DND-41 (cell line): ENCODE measurements at regions not wholly inside any gene's neighbourhood (a gene's known extent, or its start where the extent isn't known, plus 50 kb on each side); places are given as distances from the start of the nearest gene placed in this dataset.
"Not testable (repeated sequence)": the region's sequence is repeated elsewhere in the genome, so short reads cannot be mapped to it uniquely, and the experiment has no call there.

Experiments used
- ATAC-seq: fragments of 200-7000 bp; cut with Tn5 transposase; 3 replicates; pipeline ENCODE4 v1.9.1; 2021; ENCODE audit warnings: low read depth; ENCODE audit not compliant: insufficient read depth
- DNase-seq: peaks from one replicate; pipeline ENCODE4 v3.0.0-alpha.2; 2020
- H2AFZ ChIP-seq: 2 replicates; pipeline ENCODE4 v1.6.0; 2012; ENCODE audit warnings: low read depth, low read length
- H3K27ac ChIP-seq: 2 replicates; pipeline ENCODE4 v1.5.1; 2012; ENCODE audit warnings: low read length, inconsistent platforms
- H3K27me3 ChIP-seq: fragments of 200-600 bp; sonication (generic); 2 replicates; pipeline ENCODE4 v1.6.0; 2012; ENCODE audit warnings: low read length, mild to moderate bottlenecking, inconsistent platforms; ENCODE audit not compliant: insufficient read depth, poor library complexity
- H3K36me3 ChIP-seq: 2 replicates; pipeline ENCODE4 v1.5.1; 2012; ENCODE audit warnings: low read length, inconsistent platforms; ENCODE audit not compliant: insufficient read depth
- H3K4me1 ChIP-seq: 2 replicates; pipeline ENCODE4 v1.5.1; 2012; ENCODE audit warnings: mild to moderate bottlenecking, low read length; ENCODE audit not compliant: insufficient read depth
- H3K4me2 ChIP-seq: 2 replicates; pipeline ENCODE4 v1.6.0; 2012; ENCODE audit warnings: mild to moderate bottlenecking, moderate library complexity, low read length, inconsistent platforms; ENCODE audit not compliant: insufficient read depth
- H3K4me3 ChIP-seq, 2 experiments: fragments of 200-600 bp in 1 of 2; shearing (Covaris generic) in 1 of 2; 2 replicates each; pipeline ENCODE4 v1.5.1; 2012 to 2016; ENCODE audit warnings: inconsistent platforms in 2 of 2, low read length in 2 of 2, mild to moderate bottlenecking in 2 of 2, low read depth in 1 of 2, moderate library complexity in 1 of 2
- H3K79me2 ChIP-seq: 2 replicates; pipeline ENCODE4 v1.6.0; 2012; ENCODE audit warnings: low read length, inconsistent platforms; ENCODE audit not compliant: insufficient read depth
- H3K9ac ChIP-seq: 2 replicates; pipeline ENCODE4 v1.6.0; 2012; ENCODE audit warnings: low read depth, mild to moderate bottlenecking, inconsistent platforms, low read length, moderate library complexity
- H3K9me3 ChIP-seq: 2 replicates; pipeline ENCODE4 v1.5.1; 2012; ENCODE audit warnings: low read length, moderate library complexity, mild to moderate bottlenecking, inconsistent platforms; ENCODE audit not compliant: insufficient read depth, severe bottlenecking
- H4K20me1 ChIP-seq: 2 replicates; pipeline ENCODE4 v1.6.0; 2012; ENCODE audit warnings: low read length; ENCODE audit not compliant: insufficient read depth
- EZH2 ChIP-seq: IDR thresholded peaks from 3 replicates; pipeline ENCODE4 v1.6.1; 2012; ENCODE audit warnings: borderline replicate concordance, low read depth, mild to moderate bottlenecking, moderate library complexity, low read length, inconsistent platforms; ENCODE audit not compliant: severe bottlenecking
- TF ChIP-seq, protein P1 (sequence below): IDR thresholded peaks from 2 replicates; pipeline ENCODE4 v1.5.1; 2012; ENCODE audit warnings: borderline replicate concordance, low read length, moderate library complexity, mild to moderate bottlenecking; ENCODE audit not compliant: poor library complexity, severe bottlenecking; ENCODE audit errors: extremely low read depth

DNA sequence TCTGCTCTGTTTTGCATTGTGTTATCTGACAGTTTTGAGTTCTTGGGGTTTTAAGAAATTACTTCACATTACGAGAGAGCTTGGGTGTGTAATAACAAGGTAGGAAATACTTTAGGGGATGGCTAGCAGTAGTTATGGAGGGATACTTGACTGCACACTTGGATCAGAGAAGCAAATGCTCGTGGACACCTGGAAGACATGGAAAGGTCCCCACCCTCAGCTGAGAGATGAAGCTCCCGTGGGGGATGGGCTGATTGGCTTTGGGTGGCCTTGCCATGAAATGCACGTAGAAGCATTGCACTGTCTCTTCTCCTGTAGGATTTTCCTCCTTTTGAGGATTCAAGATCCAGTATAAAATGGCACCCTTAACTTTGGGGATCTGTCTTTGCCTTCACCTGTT is 61.5 kb upstream of the UNC93A start:
- no peaks in the 10 kb centered on the region for H3K36me3 ChIP-seq
- H3K4me1 ChIP-seq: no peaks in the 10 kb centered on the region
- no peaks in the 10 kb centered on the region for H3K79me2 ChIP-seq
- peaks cover 3% of the 10 kb centered on the region for H3K27me3 ChIP-seq
- H3K4me3 ChIP-seq: no peak overlapping the region
- TF ChIP-seq EZH2: no peak
- TF ChIP-seq, protein P1, sequence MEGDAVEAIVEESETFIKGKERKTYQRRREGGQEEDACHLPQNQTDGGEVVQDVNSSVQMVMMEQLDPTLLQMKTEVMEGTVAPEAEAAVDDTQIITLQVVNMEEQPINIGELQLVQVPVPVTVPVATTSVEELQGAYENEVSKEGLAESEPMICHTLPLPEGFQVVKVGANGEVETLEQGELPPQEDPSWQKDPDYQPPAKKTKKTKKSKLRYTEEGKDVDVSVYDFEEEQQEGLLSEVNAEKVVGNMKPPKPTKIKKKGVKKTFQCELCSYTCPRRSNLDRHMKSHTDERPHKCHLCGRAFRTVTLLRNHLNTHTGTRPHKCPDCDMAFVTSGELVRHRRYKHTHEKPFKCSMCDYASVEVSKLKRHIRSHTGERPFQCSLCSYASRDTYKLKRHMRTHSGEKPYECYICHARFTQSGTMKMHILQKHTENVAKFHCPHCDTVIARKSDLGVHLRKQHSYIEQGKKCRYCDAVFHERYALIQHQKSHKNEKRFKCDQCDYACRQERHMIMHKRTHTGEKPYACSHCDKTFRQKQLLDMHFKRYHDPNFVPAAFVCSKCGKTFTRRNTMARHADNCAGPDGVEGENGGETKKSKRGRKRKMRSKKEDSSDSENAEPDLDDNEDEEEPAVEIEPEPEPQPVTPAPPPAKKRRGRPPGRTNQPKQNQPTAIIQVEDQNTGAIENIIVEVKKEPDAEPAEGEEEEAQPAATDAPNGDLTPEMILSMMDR: no peak
- H3K9ac ChIP-seq: no peak overlapping the region
- DNase-seq (no peak), ATAC-seq (no peak)
- no peak overlapping the region for H3K4me2 ChIP-seq
- no peak overlapping the region for H3K27ac ChIP-seq
- no peaks in the 10 kb centered on the region for H4K20me1 ChIP-seq
- no peaks in the 10 kb centered on the region for H3K9me3 ChIP-seq
- H2AFZ ChIP-seq: no peak overlapping the region

DNA sequence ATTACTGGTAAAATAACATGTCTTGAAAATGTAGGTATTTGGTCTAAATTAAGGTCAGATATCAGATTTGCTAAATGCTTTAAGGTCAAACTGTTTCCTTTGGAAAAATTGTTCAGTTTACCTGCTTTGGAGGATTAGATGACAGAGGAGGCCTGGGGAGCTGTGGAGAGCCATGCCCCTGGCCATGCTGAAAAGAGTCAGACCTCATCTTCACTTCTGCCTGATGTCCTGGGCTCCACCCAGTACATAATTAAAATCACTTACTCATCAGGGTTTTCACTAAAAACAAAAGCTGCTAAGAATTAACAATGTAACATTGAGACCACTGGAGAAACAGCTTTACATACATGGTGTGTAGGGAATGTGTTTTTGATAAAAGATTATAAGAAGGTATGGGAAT is 60.8 kb upstream of the UNC93A start:
- no peak for DNase-seq
- no peak overlapping the region for H3K4me2 ChIP-seq
- no peak overlapping the region for H2AFZ ChIP-seq
- no peak overlapping the region for H3K27ac ChIP-seq
- H3K4me3 ChIP-seq: no peak overlapping the region
- no peaks in the 10 kb centered on the region for H3K9me3 ChIP-seq
- TF ChIP-seq, protein P1: no peak
- no peak for TF ChIP-seq EZH2
- H3K27me3 ChIP-seq: peaks cover 7% of the 10 kb centered on the region
- no peaks in the 10 kb centered on the region for H4K20me1 ChIP-seq
- H3K9ac ChIP-seq: no peak overlapping the region
- ATAC-seq: no peak
- no peaks in the 10 kb centered on the region for H3K36me3 ChIP-seq
- no peaks in the 10 kb centered on the region for H3K4me1 ChIP-seq
- H3K79me2 ChIP-seq: no peaks in the 10 kb centered on the region

DNA sequence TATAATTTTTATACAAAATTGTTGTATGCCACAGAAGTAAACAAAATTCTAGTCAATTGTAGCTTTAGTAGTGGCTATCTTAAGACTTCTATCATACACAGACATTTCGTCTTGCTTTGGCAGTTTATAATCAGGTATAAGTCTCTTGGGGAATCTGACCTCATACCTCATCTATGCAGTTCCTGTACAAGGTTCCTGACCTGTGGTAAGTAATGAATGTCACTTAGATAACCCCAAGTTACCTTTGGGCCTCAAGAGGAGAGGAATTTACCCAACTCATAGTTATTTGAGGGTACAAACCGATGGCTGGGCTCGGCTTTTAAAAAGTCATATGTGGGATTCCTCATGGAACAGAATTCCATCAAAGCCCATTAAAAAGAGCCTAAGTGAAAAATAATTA is 58.8 kb upstream of the UNC93A start:
- Histone ChIP-seq H3K4me3 (no peak overlapping the region), H3K27ac (no peak overlapping the region), H3K27me3 (peaks cover 7% of the 10 kb centered on the region), H2AFZ (no peak overlapping the region), H3K4me2 (no peak overlapping the region), H4K20me1 (no peaks in the 10 kb centered on the region), H3K79me2 (no peaks in the 10 kb centered on the region), H3K9me3 (no peaks in the 10 kb centered on the region), H3K4me1 (no peaks in the 10 kb centered on the region), H3K36me3 (no peaks in the 10 kb centered on the region), H3K9ac (no peak overlapping the region)
- DNase-seq (no peak), ATAC-seq (no peak)
- TF ChIP-seq, protein P1: no peak
- TF ChIP-seq EZH2: no peak

DNA sequence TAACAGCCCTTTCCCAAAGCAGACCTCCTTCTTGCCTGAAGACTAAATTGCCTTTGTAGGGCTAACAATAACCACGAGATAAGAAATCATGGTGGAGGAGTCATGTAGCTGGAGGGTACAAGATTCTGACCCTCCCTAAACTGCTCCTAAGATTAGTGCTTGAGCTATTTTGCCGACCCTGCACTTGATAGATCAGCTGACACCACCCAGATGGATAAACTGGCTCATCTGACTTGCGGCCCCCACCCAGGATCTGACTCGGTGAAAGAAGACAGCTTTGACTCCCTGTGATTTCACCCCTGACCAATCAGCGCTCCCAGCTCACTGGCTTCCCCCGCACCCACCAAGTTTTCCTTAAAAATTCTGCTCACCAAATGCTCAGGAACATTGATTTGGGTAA is 57.6 kb upstream of the UNC93A start:
- Histone ChIP-seq H2AFZ (no peak overlapping the region), H3K9ac (no peak overlapping the region), H3K79me2 (no peaks in the 10 kb centered on the region), H3K36me3 (no peaks in the 10 kb centered on the region), H3K4me3 (no peak overlapping the region), H4K20me1 (no peaks in the 10 kb centered on the region), H3K4me1 (no peaks in the 10 kb centered on the region), H3K27ac (no peak overlapping the region), H3K27me3 (peaks cover 7% of the 10 kb centered on the region), H3K9me3 (no peaks in the 10 kb centered on the region), H3K4me2 (no peak overlapping the region)
- TF ChIP-seq, protein P1: no peak
- TF ChIP-seq EZH2: no peak
- no peak for ATAC-seq
- DNase-seq: no peak

DNA sequence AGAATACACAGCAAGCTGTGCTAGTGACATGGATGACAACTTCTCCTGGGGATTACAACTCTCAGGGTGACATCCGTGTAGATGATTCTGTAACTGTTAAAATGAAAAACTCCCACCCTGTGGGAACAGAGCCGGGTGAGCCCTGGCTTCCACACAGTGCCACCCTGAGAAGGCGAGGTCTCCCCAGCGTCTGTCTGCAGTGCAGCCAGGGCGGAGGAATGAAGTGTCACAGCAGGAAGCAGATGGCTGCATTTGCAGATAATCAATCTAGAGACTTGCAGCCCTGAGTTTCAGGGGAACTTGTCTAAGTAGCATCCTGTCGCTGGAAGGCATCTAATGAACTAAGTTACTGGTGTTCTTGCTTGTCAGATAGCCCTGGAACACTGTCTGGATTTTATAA is 56.5 kb upstream of the UNC93A start:
- H3K36me3 ChIP-seq, H2AFZ ChIP-seq, H3K4me1 ChIP-seq, H3K9me3 ChIP-seq, H3K4me2 ChIP-seq, H3K4me3 ChIP-seq, DNase-seq, H3K27ac ChIP-seq, H3K9ac ChIP-seq, H3K79me2 ChIP-seq, H3K27me3 ChIP-seq, H4K20me1 ChIP-seq, ATAC-seq: not testable (repeated sequence)
